ENCODE measurements at regions not wholly inside any gene's neighbourhood (a gene's known extent, or its start where the extent isn't known, plus 50 kb on each side); places are given as distances from the start of the nearest gene placed in this dataset.

DNA sequence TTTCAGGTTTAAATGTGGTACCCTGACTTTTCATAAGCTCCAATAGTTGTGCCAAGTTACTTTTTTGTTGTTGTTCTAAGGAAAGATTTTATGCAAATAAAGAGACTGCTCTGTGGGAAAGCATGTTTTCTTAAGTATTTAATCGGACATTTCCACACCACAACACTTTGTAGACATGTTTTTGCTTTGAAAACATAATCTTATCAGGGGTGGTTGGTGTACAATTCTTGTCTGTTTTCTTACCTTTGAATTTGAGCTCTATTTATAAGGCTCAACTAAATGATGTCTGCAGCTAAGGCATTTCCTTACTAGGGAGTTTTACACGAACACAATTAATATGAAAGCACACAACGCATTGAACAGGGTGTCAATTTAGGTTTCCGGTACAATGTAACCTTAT lies 81.5 kb upstream of the CDIN1 start:
- intact Hi-C loops (cut with micrococcal nuclease) = no loop called here
- no peaks in the 10 kb centered on the region for H3K27me3 ChIP-seq (ENCODE audit: control insufficient read depth, insufficient read depth, low read length)
- H3K4me1 ChIP-seq (ENCODE audit: control insufficient read depth, insufficient read depth, low read length) = no peaks in the 10 kb centered on the region
- H3K36me3 ChIP-seq (ENCODE audit: control insufficient read depth, insufficient read depth, low read length) = no peaks in the 10 kb centered on the region
- DNase-seq = no peak
- no peak overlapping the region for H3K27ac ChIP-seq (ENCODE audit: low read length)
- H3K27ac Mint-ChIP-seq = no peak overlapping the region
- H3K27me3 Mint-ChIP-seq (ENCODE audit: low read depth in 2 of 2) = peaks cover 0 to 2% of the 10 kb centered on the region in 2 donors
- no peak for ATAC-seq
- no peaks in the 10 kb centered on the region for H3K36me3 Mint-ChIP-seq
- no peak overlapping the region for H3K4me3 Mint-ChIP-seq
- TF ChIP-seq, protein P1, sequence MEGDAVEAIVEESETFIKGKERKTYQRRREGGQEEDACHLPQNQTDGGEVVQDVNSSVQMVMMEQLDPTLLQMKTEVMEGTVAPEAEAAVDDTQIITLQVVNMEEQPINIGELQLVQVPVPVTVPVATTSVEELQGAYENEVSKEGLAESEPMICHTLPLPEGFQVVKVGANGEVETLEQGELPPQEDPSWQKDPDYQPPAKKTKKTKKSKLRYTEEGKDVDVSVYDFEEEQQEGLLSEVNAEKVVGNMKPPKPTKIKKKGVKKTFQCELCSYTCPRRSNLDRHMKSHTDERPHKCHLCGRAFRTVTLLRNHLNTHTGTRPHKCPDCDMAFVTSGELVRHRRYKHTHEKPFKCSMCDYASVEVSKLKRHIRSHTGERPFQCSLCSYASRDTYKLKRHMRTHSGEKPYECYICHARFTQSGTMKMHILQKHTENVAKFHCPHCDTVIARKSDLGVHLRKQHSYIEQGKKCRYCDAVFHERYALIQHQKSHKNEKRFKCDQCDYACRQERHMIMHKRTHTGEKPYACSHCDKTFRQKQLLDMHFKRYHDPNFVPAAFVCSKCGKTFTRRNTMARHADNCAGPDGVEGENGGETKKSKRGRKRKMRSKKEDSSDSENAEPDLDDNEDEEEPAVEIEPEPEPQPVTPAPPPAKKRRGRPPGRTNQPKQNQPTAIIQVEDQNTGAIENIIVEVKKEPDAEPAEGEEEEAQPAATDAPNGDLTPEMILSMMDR (IDR thresholded peaks at IDR 0.05) = no peak
- no peaks in the 10 kb centered on the region for H3K4me1 Mint-ChIP-seq
- no peak overlapping the region for H3K4me3 ChIP-seq (ENCODE audit: low read length)
- WGBS (ENCODE audit: insufficient coverage) = 61% methylated on average over 3 of the region's 4 CpGs
- no peaks in the 10 kb centered on the region for H3K9me3 ChIP-seq (ENCODE audit: control insufficient read depth, insufficient read depth, low read length)
- H3K9me3 Mint-ChIP-seq = no peaks in the 10 kb centered on the region

DNA sequence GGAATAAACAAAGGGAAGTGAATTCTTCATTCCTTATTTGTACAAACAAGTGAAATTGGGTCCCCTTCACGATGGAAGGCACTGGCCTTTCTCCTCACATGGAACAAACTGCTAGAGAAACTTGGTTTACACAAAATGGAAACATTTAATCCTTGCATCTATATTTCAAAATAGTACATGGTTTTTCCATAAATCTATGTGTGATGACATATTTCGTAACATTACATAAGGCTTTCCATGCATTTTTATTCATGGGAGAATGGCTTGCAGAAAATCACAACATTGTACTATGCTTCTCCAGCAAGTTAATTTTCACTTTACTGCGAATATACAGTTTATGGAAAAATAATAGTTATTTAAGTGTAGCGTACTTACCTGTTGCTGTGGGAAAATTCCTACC lies 81.0 kb upstream of the CDIN1 start:
- 0% methylated on average over 1 of the region's 4 CpGs for WGBS (ENCODE audit: insufficient coverage)

DNA sequence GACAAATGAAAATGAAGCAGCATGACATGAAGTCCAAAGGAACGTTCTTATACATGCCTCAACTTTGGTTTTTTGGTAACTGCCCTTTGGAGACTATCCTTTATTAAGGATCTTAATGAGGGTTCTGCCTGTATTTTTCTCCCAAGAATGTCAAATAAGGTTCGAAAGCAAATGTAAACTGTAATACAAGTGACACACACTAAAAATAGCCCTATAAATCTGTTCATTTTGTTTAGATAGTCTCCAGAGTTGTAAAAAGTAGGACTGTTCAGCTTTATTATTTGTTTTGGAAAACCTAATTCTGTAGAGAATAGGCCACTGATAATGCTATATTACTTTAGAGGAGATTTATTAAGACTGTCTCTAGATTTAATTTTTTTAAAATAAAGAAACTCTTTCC lies 80.5 kb upstream of the CDIN1 start:
- H3K9me3 Mint-ChIP-seq = no peaks in the 10 kb centered on the region
- H3K36me3 ChIP-seq (ENCODE audit: control insufficient read depth, insufficient read depth, low read length) = no peaks in the 10 kb centered on the region
- H3K9me3 ChIP-seq (ENCODE audit: control insufficient read depth, insufficient read depth, low read length) = no peaks in the 10 kb centered on the region
- H3K27me3 Mint-ChIP-seq (ENCODE audit: low read depth in 2 of 2) = peaks cover 0 to 2% of the 10 kb centered on the region in 2 donors
- no peak overlapping the region for H3K4me3 Mint-ChIP-seq
- no peaks in the 10 kb centered on the region for H3K36me3 Mint-ChIP-seq
- TF ChIP-seq, protein P1 (IDR thresholded peaks at IDR 0.05) = no peak
- no peak overlapping the region for H3K27ac ChIP-seq (ENCODE audit: low read length)
- no peaks in the 10 kb centered on the region for H3K27me3 ChIP-seq (ENCODE audit: control insufficient read depth, insufficient read depth, low read length)
- intact Hi-C loops (cut with micrococcal nuclease) = no loop called here
- no peak overlapping the region for H3K27ac Mint-ChIP-seq
- ATAC-seq = no peak
- no peaks in the 10 kb centered on the region for H3K4me1 ChIP-seq (ENCODE audit: control insufficient read depth, insufficient read depth, low read length)
- 86% methylated on average over 1 of the region's 2 CpGs for WGBS (ENCODE audit: insufficient coverage)
- no peak for DNase-seq
- H3K4me1 Mint-ChIP-seq = no peaks in the 10 kb centered on the region
- no peak overlapping the region for H3K4me3 ChIP-seq (ENCODE audit: low read length)

More for the DNA sequence above, 81.0 kb upstream of the CDIN1 start:
- no peak for DNase-seq
- H3K36me3 Mint-ChIP-seq = no peaks in the 10 kb centered on the region
- H3K4me3 Mint-ChIP-seq = no peak overlapping the region
- H3K36me3 ChIP-seq (ENCODE audit: control insufficient read depth, insufficient read depth, low read length) = no peaks in the 10 kb centered on the region
- H3K4me3 ChIP-seq (ENCODE audit: low read length) = no peak overlapping the region
- H3K27me3 ChIP-seq (ENCODE audit: control insufficient read depth, insufficient read depth, low read length) = no peaks in the 10 kb centered on the region
- no peaks in the 10 kb centered on the region for H3K9me3 Mint-ChIP-seq
- H3K27ac ChIP-seq (ENCODE audit: low read length) = no peak overlapping the region
- peaks cover 0 to 2% of the 10 kb centered on the region in 2 donors for H3K27me3 Mint-ChIP-seq (ENCODE audit: low read depth in 2 of 2)
- no peak for ATAC-seq
- no peaks in the 10 kb centered on the region for H3K4me1 Mint-ChIP-seq
- intact Hi-C loops (cut with micrococcal nuclease) = no loop called here
- TF ChIP-seq, protein P1 (IDR thresholded peaks at IDR 0.05) = no peak
- no peaks in the 10 kb centered on the region for H3K9me3 ChIP-seq (ENCODE audit: control insufficient read depth, insufficient read depth, low read length)
- no peak overlapping the region for H3K27ac Mint-ChIP-seq
- no peaks in the 10 kb centered on the region for H3K4me1 ChIP-seq (ENCODE audit: control insufficient read depth, insufficient read depth, low read length)

All from natural killer cell (primary cell).